ENCODE measurements at regions not wholly inside any gene's neighbourhood (a gene's known extent, or its start where the extent isn't known, plus 50 kb on each side); places are given as distances from the start of the nearest gene placed in this dataset.

- TF ChIP-seq, protein P1, sequence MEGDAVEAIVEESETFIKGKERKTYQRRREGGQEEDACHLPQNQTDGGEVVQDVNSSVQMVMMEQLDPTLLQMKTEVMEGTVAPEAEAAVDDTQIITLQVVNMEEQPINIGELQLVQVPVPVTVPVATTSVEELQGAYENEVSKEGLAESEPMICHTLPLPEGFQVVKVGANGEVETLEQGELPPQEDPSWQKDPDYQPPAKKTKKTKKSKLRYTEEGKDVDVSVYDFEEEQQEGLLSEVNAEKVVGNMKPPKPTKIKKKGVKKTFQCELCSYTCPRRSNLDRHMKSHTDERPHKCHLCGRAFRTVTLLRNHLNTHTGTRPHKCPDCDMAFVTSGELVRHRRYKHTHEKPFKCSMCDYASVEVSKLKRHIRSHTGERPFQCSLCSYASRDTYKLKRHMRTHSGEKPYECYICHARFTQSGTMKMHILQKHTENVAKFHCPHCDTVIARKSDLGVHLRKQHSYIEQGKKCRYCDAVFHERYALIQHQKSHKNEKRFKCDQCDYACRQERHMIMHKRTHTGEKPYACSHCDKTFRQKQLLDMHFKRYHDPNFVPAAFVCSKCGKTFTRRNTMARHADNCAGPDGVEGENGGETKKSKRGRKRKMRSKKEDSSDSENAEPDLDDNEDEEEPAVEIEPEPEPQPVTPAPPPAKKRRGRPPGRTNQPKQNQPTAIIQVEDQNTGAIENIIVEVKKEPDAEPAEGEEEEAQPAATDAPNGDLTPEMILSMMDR (IDR thresholded peaks at IDR 0.05) = no peak
- TF ChIP-seq POLR2AphosphoS5 (IDR thresholded peaks at IDR 0.05) = no peak
Observed at GRCh38 chr13:86185107-86185506, 385.9 kb upstream of the SLITRK6 start.

Data from gastroesophageal sphincter (tissue), 3 donors.